NCI-H1436 (cell line): ENCODE measurements at regions not wholly inside any gene's neighbourhood (a gene's known extent, or its start where the extent isn't known, plus 50 kb on each side); places are given as distances from the start of the nearest gene placed in this dataset.
"Not testable (repeated sequence)": the region's sequence is repeated elsewhere in the genome, so short reads cannot be mapped to it uniquely, and the experiment has no call there.

ENCODE experiments used
- DNase-seq: peaks from one replicate; lab custom pipeline; 2025; lab: John Stamatoyannopoulos, UW

- DNase-seq = no peak
Measured at GRCh38 chrX:150052226-150052625, 113.9 kb upstream of the EOLA2 start.

- no peak for DNase-seq
Measured at GRCh38 chrX:150058728-150059127, 120.4 kb upstream of the EOLA2 start.

GRCh38 chrX:150060406-150060805 lies 122.1 kb upstream of the EOLA2 start:
- no peak for DNase-seq

GRCh38 chrX:150062292-150063137 lies 124.2 kb upstream of the EOLA2 start:
- no peak for DNase-seq

- DNase-seq = no peak
Measured at GRCh38 chrX:150063138-150063518, 124.8 kb upstream of the EOLA2 start.

- DNase-seq = no peak
Measured at GRCh38 chrX:150063674-150064073, 125.4 kb upstream of the EOLA2 start.

- no peak for DNase-seq
Measured at GRCh38 chrX:150074175-150074574, 135.9 kb upstream of the EOLA2 start.

GRCh38 chrX:150080497-150080896 lies 142.2 kb upstream of the EOLA2 start:
- DNase-seq = no peak

- DNase-seq = no peak
Measured at GRCh38 chrX:150081076-150081475, 142.8 kb upstream of the EOLA2 start.

- DNase-seq = no peak
Measured at GRCh38 chrX:150084496-150085229, 146.4 kb upstream of the EOLA2 start.

GRCh38 chrX:150085881-150086280 lies 147.6 kb upstream of the EOLA2 start:
- DNase-seq = no peak

- no peak for DNase-seq
Measured at GRCh38 chrX:150086371-150086770, 148.1 kb upstream of the EOLA2 start.

GRCh38 chrX:150087612-150088011 lies 149.3 kb upstream of the EOLA2 start:
- no peak for DNase-seq

GRCh38 chrX:150088042-150088441 lies 149.8 kb upstream of the EOLA2 start:
- no peak for DNase-seq

- DNase-seq = no peak
Measured at GRCh38 chrX:150088766-150089518, 150.7 kb upstream of the EOLA2 start.

- DNase-seq = not testable (repeated sequence)
Measured at GRCh38 chrX:150091300-150091699, 153.0 kb upstream of the EOLA2 start.

GRCh38 chrX:150092549-150092948 lies 154.3 kb upstream of the EOLA2 start:
- peak; percentile 5 for DNase-seq

- no peak for DNase-seq
Measured at GRCh38 chrX:150094375-150094774, 156.1 kb upstream of the EOLA2 start.

GRCh38 chrX:150094996-150095395 lies 156.7 kb upstream of the EOLA2 start:
- no peak for DNase-seq

GRCh38 chrX:150099316-150099715 lies 161.0 kb upstream of the EOLA2 start:
- no peak for DNase-seq

- no peak for DNase-seq
Measured at GRCh38 chrX:150100261-150100660, 162.0 kb upstream of the EOLA2 start.

- no peak for DNase-seq
Measured at GRCh38 chrX:150118476-150118875, 180.2 kb upstream of the EOLA2 start.

GRCh38 chrX:150119323-150119722 lies 181.0 kb upstream of the EOLA2 start:
- DNase-seq = no peak
